ENCODE measurements at regions not wholly inside any gene's neighbourhood (a gene's known extent, or its start where the extent isn't known, plus 50 kb on each side); places are given as distances from the start of the nearest gene placed in this dataset.
A peak's percentile ranks its signal among the peaks of the same experiment; 100 is the strongest.

DNA sequence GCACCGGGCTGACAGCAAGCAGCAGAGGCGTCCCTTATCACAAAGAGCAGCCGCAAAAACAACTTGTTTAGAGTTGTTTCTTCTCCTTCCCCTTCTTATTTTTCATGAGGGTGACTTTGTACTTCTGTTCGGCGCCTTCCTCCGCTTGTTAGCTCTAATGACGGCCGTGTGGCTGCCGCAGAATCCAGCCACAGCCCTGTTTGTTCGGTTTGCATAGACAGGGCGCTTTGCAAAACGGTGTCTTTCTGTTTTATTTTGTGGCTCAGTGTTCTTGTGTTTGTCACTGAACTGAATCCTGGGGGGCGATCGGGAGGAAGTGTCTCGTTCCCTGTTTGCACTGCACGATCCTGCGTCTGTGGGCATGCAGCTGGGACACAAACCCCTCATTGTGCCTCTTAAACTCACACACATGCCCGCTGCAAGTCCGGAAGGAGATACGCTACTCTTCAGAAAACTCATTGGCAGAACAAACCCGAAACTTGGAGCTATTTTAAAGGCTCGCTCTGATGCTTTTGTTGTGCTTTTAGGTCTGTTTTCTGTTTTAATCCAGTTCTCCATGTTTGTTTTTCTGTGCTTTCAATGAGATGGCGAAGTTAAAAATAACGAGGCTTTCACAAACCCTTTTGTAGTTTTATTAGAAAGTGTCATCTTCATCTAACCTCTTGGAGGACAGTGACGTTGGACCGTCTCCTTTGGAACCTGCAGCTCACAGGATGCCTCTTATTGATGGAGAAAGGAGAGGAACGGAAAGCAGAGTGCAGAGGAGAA, 213.9 kb downstream of the IRX2 start:
- H3K9me3 Mint-ChIP-seq (ENCODE audit: unreplicated experiment), result peaks cover 4% of the 10 kb centered on the region
- no peaks in the 10 kb centered on the region for H3K36me3 ChIP-seq (ENCODE audit: insufficient read depth, low read length)
- H3K27me3 Mint-ChIP-seq (ENCODE audit: low read depth, unreplicated experiment), result peaks cover 19% of the 10 kb centered on the region
- H3K4me2 ChIP-seq (ENCODE audit: low read length), result peak overlapping the region; percentile 58
- H3K4me3 ChIP-seq (ENCODE audit: insufficient read depth, low read depth, low read length), result no peak overlapping the region
- H3K27ac Mint-ChIP-seq (ENCODE audit: unreplicated experiment), result no peak overlapping the region
- H2AFZ ChIP-seq (ENCODE audit: low read depth, low read length), result no peak overlapping the region
- no peak overlapping the region for H3K4me3 Mint-ChIP-seq (ENCODE audit: unreplicated experiment)
- H3K27me3 ChIP-seq (ENCODE audit: insufficient read depth, low read length), result peaks cover 5% of the 10 kb centered on the region
- DNase-seq (ENCODE audit: low read depth), result peak; percentile 3
- no peaks in the 10 kb centered on the region for H3K79me2 ChIP-seq (ENCODE audit: insufficient read depth, low read length)
- no peak overlapping the region for H3K9ac ChIP-seq (ENCODE audit: low read length)
- peaks cover 2% of the 10 kb centered on the region for H3K4me1 Mint-ChIP-seq (ENCODE audit: low read depth, unreplicated experiment)
- H4K20me1 ChIP-seq (ENCODE audit: insufficient read depth, low read length), result no peaks in the 10 kb centered on the region
- H3K27ac ChIP-seq (ENCODE audit: low read depth, low read length), result no peak overlapping the region
- no peaks in the 10 kb centered on the region for H3K4me1 ChIP-seq (ENCODE audit: insufficient read depth, low read length)
- peaks cover 15% of the 10 kb centered on the region for H3K9me3 ChIP-seq (ENCODE audit: insufficient read depth, low read depth, low read length)
- TF ChIP-seq, protein P1, sequence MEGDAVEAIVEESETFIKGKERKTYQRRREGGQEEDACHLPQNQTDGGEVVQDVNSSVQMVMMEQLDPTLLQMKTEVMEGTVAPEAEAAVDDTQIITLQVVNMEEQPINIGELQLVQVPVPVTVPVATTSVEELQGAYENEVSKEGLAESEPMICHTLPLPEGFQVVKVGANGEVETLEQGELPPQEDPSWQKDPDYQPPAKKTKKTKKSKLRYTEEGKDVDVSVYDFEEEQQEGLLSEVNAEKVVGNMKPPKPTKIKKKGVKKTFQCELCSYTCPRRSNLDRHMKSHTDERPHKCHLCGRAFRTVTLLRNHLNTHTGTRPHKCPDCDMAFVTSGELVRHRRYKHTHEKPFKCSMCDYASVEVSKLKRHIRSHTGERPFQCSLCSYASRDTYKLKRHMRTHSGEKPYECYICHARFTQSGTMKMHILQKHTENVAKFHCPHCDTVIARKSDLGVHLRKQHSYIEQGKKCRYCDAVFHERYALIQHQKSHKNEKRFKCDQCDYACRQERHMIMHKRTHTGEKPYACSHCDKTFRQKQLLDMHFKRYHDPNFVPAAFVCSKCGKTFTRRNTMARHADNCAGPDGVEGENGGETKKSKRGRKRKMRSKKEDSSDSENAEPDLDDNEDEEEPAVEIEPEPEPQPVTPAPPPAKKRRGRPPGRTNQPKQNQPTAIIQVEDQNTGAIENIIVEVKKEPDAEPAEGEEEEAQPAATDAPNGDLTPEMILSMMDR (IDR thresholded peaks at IDR 0.05; ENCODE audit: insufficient read depth, low read depth, low read length), result no peak
- no peak for TF ChIP-seq EZH2 (IDR thresholded peaks at IDR 0.05; ENCODE audit: insufficient read depth, low read length)
- no peaks in the 10 kb centered on the region for H3K36me3 Mint-ChIP-seq (ENCODE audit: low read depth, unreplicated experiment)
- no peak for FAIRE-seq

DNA sequence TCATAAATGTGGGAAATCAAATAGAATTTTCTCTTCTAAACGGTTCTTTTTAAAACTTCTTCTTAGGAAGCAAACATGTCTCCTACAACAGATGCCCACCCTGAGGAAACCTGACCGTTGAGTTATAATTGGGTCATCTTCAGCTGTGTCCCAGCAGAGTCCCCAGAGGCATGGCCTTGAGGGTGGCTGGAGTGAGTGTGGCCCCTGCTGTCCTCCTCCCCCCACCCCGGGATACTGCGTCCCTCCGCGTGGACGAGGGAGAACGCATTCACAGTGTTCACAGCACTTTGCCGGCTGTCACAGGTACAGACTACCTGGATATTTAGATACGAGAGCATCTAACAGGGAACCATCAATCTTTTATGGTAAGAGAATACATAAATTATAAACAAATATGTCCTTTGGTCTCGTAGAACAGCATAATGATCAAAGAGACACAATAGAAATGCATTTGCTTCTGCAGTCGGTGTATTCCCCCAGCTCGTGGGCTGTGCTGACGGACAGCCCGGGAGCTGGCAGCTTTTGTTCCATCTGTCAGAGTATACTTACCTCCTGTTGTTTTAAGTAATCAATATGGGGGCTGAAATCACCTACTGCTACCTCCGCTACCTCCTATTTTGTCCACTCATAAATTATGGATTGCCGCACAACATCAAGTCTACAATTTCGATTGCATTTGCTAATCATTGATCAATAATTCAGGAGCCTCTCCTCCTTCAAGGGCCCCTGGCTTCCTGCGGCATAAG, 214.7 kb downstream of the IRX2 start:
- Mint-ChIP-seq H3K4me1 (ENCODE audit: low read depth, unreplicated experiment) (peaks cover 2% of the 10 kb centered on the region), H3K9me3 (ENCODE audit: unreplicated experiment) (peaks cover 4% of the 10 kb centered on the region), H3K4me3 (ENCODE audit: unreplicated experiment) (no peak overlapping the region), H3K36me3 (ENCODE audit: low read depth, unreplicated experiment) (no peaks in the 10 kb centered on the region), H3K27me3 (ENCODE audit: low read depth, unreplicated experiment) (peaks cover 18% of the 10 kb centered on the region), H3K27ac (ENCODE audit: unreplicated experiment) (no peak overlapping the region)
- Histone ChIP-seq H2AFZ (ENCODE audit: low read depth, low read length) (no peak overlapping the region), H3K4me2 (ENCODE audit: low read length) (peak overlapping the region; percentile 58), H3K4me1 (ENCODE audit: insufficient read depth, low read length) (no peaks in the 10 kb centered on the region), H4K20me1 (ENCODE audit: insufficient read depth, low read length) (no peaks in the 10 kb centered on the region), H3K4me3 (ENCODE audit: insufficient read depth, low read depth, low read length) (no peak overlapping the region), H3K79me2 (ENCODE audit: insufficient read depth, low read length) (no peaks in the 10 kb centered on the region), H3K9ac (ENCODE audit: low read length) (no peak overlapping the region), H3K27ac (ENCODE audit: low read depth, low read length) (no peak overlapping the region), H3K36me3 (ENCODE audit: insufficient read depth, low read length) (no peaks in the 10 kb centered on the region), H3K9me3 (ENCODE audit: insufficient read depth, low read depth, low read length) (peaks cover 17% of the 10 kb centered on the region), H3K27me3 (ENCODE audit: insufficient read depth, low read length) (peaks cover 5% of the 10 kb centered on the region)
- DNase-seq (ENCODE audit: low read depth), result no peak
- no peak for FAIRE-seq
- TF ChIP-seq EZH2 (IDR thresholded peaks at IDR 0.05; ENCODE audit: insufficient read depth, low read length), result no peak
- TF ChIP-seq, protein P1 (IDR thresholded peaks at IDR 0.05; ENCODE audit: insufficient read depth, low read depth, low read length), result no peak

Measured in astrocyte (in vitro differentiated cells and primary cell).